ENCODE measurements at regions not wholly inside any gene's neighbourhood (a gene's known extent, or its start where the extent isn't known, plus 50 kb on each side); places are given as distances from the start of the nearest gene placed in this dataset.

DNA sequence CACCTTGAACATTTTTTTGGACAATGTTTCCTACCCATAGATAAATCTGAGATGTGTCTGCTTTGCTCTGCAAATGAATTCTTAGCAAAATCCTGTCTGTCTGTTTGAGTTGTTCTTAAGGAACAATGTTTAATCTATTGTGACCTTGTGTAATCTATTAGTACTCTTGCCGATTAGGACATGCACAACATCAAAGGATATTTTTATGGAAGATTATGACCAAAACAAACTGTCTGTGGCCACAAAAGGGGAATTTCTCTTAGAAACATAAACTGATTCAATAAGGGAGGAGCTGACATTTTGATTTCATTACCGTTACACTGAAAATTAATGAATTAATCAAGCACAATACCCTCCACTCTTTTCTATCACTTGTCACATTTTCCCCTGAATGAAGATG lies 323.0 kb upstream of the PRR16 start:
- TF ChIP-seq POLR2A (IDR thresholded peaks at IDR 0.05; ENCODE audit: low read length) (no peak), GATA1 (IDR thresholded peaks at IDR 0.05; ENCODE audit: low read depth, low read length) (no peak)

Data from erythroblast (primary cell).